ENCODE measurements at regions not wholly inside any gene's neighbourhood (a gene's known extent, or its start where the extent isn't known, plus 50 kb on each side); places are given as distances from the start of the nearest gene placed in this dataset.

DNA sequence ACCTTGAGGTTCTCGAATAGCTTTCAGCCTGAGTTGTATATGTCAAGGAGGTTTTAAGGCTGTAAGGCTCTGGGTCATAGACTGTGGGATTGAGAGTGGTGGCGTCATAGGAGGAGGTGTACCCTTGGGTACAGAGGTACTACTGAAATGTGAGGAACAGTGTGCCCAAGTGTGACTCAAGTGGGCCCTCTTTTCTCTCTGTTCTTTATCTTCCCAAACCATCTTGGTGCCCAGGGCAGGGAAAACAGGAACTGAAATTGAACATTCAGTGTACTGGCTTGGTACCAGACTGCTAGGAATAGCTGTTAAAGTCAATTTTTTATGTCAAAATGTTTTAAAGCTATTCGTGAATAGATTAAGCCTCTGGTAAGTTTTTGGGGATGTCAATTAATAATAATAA, 136.2 kb upstream of the RPS6KA3 start:
- TF ChIP-seq CTCF (conservative IDR thresholded peaks at IDR 0.05 in 1 of 2, IDR thresholded peaks at IDR 0.05 in 1 of 2; ENCODE audit: extremely low read depth in 1 of 2, insufficient read depth in 1 of 2, low read depth in 1 of 2, low read length in 2 of 2) (no peak), EZH2 (IDR thresholded peaks at IDR 0.05; ENCODE audit: borderline replicate concordance, low read length) (no peak)

Measured in mammary epithelial cell (primary cell).